Fibroblast of the aortic adventitia (primary cell): ENCODE measurements at regions not wholly inside any gene's neighbourhood (a gene's known extent, or its start where the extent isn't known, plus 50 kb on each side); places are given as distances from the start of the nearest gene placed in this dataset.

Source experiments
- DNase-seq: peaks from one replicate; pipeline ENCODE4 v3.0.0-alpha.2; 2010; ENCODE audit warnings: low read depth
- H3K4me3 ChIP-seq: 2 replicates; pipeline ENCODE4 v1.5.1; 2011; ENCODE audit warnings: low read depth, mild to moderate bottlenecking, control low read depth, low read length, moderate library complexity
- TF ChIP-seq, protein P1 (sequence below): IDR thresholded peaks from 2 replicates; pipeline ENCODE4 v1.5.1; 2011; ENCODE audit warnings: mild to moderate bottlenecking, low read length, control low read depth, inconsistent platforms; ENCODE audit not compliant: insufficient read depth

DNA sequence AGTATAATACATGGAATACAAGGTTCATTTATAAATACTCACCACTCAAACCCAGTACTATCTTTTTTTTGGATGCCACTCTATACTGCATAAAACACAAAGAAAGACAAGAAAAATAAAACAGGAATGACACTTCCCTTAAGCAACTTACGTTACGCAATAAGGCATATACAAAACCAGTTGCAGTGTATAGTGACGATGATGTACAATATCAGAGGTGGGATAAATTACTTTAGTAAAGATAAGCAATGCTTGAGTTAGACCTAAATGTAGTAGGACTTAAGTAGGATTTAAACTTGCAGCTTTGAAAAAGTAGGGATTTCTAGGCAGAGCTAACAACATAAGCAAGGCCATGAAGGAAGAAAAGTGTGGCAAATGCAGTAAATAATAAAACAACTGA is 374.9 kb downstream of the SPRY2 start:
- DNase-seq: peak; percentile 12
- H3K4me3 ChIP-seq: no peak overlapping the region
- TF ChIP-seq, protein P1, sequence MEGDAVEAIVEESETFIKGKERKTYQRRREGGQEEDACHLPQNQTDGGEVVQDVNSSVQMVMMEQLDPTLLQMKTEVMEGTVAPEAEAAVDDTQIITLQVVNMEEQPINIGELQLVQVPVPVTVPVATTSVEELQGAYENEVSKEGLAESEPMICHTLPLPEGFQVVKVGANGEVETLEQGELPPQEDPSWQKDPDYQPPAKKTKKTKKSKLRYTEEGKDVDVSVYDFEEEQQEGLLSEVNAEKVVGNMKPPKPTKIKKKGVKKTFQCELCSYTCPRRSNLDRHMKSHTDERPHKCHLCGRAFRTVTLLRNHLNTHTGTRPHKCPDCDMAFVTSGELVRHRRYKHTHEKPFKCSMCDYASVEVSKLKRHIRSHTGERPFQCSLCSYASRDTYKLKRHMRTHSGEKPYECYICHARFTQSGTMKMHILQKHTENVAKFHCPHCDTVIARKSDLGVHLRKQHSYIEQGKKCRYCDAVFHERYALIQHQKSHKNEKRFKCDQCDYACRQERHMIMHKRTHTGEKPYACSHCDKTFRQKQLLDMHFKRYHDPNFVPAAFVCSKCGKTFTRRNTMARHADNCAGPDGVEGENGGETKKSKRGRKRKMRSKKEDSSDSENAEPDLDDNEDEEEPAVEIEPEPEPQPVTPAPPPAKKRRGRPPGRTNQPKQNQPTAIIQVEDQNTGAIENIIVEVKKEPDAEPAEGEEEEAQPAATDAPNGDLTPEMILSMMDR: no peak

DNA sequence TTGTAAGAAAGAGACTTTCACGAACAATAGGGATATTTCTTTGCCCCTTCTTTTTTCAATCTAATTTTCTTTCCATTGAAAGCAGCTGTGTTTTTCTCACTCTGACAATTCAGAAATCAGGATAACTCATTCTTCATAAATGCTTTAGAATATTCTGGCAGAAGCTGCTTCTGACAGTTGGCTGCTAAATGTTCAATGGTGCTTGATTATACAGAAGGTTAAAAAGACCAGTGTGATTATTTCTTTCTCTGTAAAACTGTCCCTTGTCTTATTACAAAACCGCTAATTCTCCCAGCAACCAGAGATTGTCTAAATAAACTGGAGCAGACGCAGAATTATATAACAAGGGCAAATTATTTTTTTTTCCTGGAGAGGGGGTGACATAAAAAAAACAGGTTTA is 394.4 kb downstream of the SPRY2 start:
- TF ChIP-seq, protein P1: no peak
- H3K4me3 ChIP-seq: no peak overlapping the region
- no peak for DNase-seq

DNA sequence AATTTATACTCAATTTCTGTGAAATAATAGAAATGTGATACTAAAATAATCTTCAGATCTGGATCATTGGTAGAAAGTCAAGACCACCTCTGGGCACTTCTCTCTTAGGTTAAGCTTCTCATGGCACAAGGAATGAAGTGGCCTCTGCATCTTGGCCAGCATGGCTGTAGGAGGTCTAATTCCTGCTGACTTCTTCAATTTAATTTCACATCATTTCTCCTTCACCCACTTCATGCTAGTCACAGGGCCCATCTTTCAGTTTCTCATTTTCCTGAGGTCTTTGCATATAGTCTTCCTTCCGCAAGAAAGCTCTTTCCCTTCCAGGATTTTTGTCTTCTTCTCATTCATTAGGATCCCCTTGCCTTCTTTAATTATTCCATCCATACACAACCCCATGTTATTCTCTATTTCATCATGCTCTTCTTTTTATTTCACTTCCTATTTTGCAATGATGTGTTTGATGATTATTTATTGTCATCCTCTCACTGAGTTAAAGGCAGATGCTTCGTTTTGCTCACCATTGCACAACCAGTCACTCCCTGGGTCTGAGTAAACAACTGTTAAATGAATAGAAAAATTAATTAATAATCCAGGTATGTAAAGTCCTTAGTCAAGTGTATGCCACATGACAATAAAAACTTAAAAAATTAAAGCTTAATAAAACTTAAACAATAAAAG is 397.4 kb downstream of the SPRY2 start:
- H3K4me3 ChIP-seq: no peak overlapping the region
- TF ChIP-seq, protein P1: no peak
- DNase-seq: no peak

DNA sequence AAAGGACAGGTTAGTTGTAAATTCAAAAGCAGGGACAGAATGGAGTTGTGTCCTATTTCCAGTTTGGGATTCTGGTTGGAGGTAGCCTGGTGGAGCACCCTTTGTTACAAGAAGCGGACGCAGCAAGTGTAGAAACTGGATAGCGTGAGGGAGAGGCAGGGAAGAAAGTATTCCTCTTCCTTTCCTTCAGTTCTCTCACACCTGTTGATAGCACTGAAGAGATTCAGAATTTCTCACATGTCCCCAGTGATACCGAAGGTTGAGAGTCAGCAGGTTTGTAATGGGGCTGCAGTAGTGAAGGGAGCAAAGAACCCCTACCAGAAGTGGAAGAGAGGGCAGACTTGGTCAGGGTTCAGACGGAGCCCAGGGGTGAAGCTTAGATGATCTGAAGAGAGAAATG is 399.2 kb downstream of the SPRY2 start:
- H3K4me3 ChIP-seq: no peak overlapping the region
- TF ChIP-seq, protein P1: no peak
- no peak for DNase-seq

DNA sequence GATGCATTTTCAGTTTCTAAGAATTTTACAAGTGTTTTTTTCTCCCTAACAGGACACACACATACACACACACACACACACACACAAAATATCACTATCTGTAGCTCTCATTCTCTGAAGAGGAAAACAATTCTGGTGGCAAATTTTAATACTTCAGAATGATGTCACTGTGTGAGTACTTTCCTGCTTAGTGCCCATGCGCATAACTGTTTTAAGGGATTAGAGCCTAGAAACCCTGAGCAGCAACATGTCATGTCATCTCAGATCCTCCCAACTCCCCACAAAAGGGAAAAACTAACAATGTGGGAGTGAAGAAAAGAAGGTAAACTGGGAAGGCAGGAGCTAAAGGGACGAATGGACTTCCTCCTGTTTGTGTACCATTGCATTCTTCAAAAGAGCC is 401.2 kb downstream of the SPRY2 start:
- no peak for DNase-seq
- TF ChIP-seq, protein P1: no peak

DNA sequence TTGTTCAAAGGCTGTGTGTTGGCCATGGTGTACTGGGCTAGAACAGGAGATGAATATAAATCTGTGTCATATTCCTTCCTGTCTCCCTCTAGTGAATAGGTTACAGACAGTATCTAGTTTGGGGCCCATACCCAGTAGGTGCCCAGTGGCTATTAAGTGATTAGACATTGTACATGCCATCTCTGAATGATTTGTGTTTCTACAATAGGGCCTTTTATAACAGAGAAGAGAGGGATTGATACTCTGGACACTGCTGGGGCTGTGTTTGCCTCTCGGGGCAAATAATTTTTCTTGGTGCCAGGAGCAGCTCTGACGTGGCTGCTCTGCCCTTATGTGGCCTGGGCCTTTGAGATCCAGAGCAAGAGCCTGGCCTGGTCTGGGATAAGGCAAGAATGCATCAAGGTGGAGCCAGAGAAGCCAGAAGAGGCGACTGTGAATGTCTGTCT is 403.1 kb downstream of the SPRY2 start:
- TF ChIP-seq, protein P1: no peak
- H3K4me3 ChIP-seq: no peak overlapping the region
- no peak for DNase-seq

More for the DNA sequence above, 401.2 kb downstream of the SPRY2 start:
- no peak overlapping the region for H3K4me3 ChIP-seq

DNA sequence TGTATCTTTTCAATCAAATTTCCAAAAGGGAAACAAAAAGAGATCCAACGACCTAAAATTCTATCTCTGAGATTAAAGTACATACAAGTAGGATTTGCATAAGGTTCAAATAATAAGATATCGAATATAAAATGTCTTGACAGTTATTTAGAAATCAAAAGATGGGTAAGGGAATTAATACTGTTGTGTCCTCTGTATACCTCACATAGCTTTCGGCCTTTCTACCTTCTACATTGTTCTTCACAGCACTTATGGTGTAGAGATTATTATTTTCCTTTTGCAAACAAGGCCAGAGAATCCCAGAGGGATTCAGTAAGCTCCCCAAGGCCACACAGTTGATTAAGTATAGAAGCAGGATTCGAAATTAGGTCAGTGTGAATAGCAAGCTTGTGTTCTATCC is 403.6 kb downstream of the SPRY2 start:
- no peak overlapping the region for H3K4me3 ChIP-seq
- DNase-seq: no peak
- TF ChIP-seq, protein P1: no peak
